IMR-90 (cell line): ENCODE measurements at regions not wholly inside any gene's neighbourhood (a gene's known extent, or its start where the extent isn't known, plus 50 kb on each side); places are given as distances from the start of the nearest gene placed in this dataset.

Source experiments
- ATAC-seq: fragments of 200-7000 bp; cut with Tn5 transposase; 2 replicates; pipeline ENCODE4 v1.9.1; 2020; ENCODE audit warnings: low read depth, mild to moderate bottlenecking, moderate library complexity
- BruUV-seq: library from RNA; stranded (reverse); fragments of 400-500 nt; replicated peaks from 2 replicates; lab custom pipeline; 2021; lab: Mats Ljungman, UMichigan
- CTCF ChIA-PET: fragments of 300-600 bp; formaldehyde crosslinking; extraction: SDS; loops from one replicate; lab custom pipeline; 2021; ENCODE audit warnings: antibody characterized with exemption; lab: Yijun Ruan, JAX
- POLR2A ChIA-PET: fragments of 300-600 bp; sonication (Branson Sonifier 250); formaldehyde crosslinking; loops from one replicate; lab custom pipeline; 2022; ENCODE audit warnings: antibody characterized with exemption; ENCODE audit not compliant: unreplicated experiment; lab: Charles Lee
- DNase-seq: peaks from one replicate; pipeline ENCODE4 v3.0.0; 2013
- H2AFZ ChIP-seq: replicated peaks from 2 replicates; pipeline ENCODE3; 2013; ENCODE audit warnings: low read length, mild to moderate bottlenecking; ENCODE audit not compliant: poor library complexity
- H2AK5ac ChIP-seq: 2 replicates; pipeline ENCODE4 v1.6.1; 2013; ENCODE audit warnings: low read depth, low read length, inconsistent platforms
- H2AK9ac ChIP-seq: replicated peaks from 2 replicates; pipeline ENCODE3; 2013; ENCODE audit warnings: mild to moderate bottlenecking, low read depth, low read length, moderate library complexity; ENCODE audit not compliant: poor library complexity
- H2BK120ac ChIP-seq: 2 replicates; pipeline ENCODE4 v1.6.1; 2013; ENCODE audit warnings: low read depth, low read length, inconsistent platforms
- H2BK15ac ChIP-seq: 3 replicates; pipeline ENCODE4 v1.6.1; 2013; ENCODE audit warnings: low read depth, low read length, inconsistent platforms
- H2BK20ac ChIP-seq: 2 replicates; pipeline ENCODE4 v1.6.1; 2013; ENCODE audit warnings: low read depth, mild to moderate bottlenecking, inconsistent platforms, low read length, moderate library complexity
- H2BK5ac ChIP-seq: 2 replicates; pipeline ENCODE4 v1.6.1; 2013; ENCODE audit warnings: mild to moderate bottlenecking, low read depth, low read length, inconsistent platforms; ENCODE audit not compliant: poor library complexity, severe bottlenecking
- H3K14ac ChIP-seq: replicated peaks from 2 replicates; pipeline ENCODE4 v1.6.1; 2013; ENCODE audit warnings: low read depth, low read length, inconsistent platforms
- H3K18ac ChIP-seq: 2 replicates; pipeline ENCODE4 v1.6.1; 2013; ENCODE audit warnings: low read depth, low read length, control low read depth
- H3K23ac ChIP-seq: 2 replicates; pipeline ENCODE4 v1.6.1; 2013; ENCODE audit warnings: low read depth, low read length, inconsistent platforms
- H3K27ac ChIP-seq: 2 replicates; pipeline ENCODE4 v1.5.1; 2013; ENCODE audit warnings: mild to moderate bottlenecking, control low read depth, low read length; ENCODE audit not compliant: insufficient read depth
- H3K27me3 ChIP-seq: 2 replicates; pipeline ENCODE4 v1.6.1; 2013; ENCODE audit warnings: low read length; ENCODE audit not compliant: control insufficient read depth, insufficient read depth
- H3K36me3 ChIP-seq: 2 replicates; pipeline ENCODE4 v1.6.1; 2013; ENCODE audit warnings: low read length, mixed read lengths; ENCODE audit not compliant: control insufficient read depth, insufficient read depth
- H3K4ac ChIP-seq: 2 replicates; pipeline ENCODE4 v1.6.1; 2013; ENCODE audit warnings: low read depth, low read length, inconsistent platforms
- H3K4me1 ChIP-seq: 2 replicates; pipeline ENCODE4 v1.6.1; 2013; ENCODE audit warnings: low read length, mixed read lengths; ENCODE audit not compliant: control insufficient read depth, insufficient read depth
- H3K4me2 ChIP-seq: 2 replicates; pipeline ENCODE4 v1.6.1; 2013; ENCODE audit warnings: low read depth, mild to moderate bottlenecking, control low read depth, low read length, moderate library complexity
- H3K4me3 ChIP-seq: 2 replicates; pipeline ENCODE4 v1.5.1; 2013; ENCODE audit warnings: low read depth, mild to moderate bottlenecking, control low read depth, low read length, moderate library complexity; ENCODE audit not compliant: insufficient read depth
- H3K56ac ChIP-seq: 2 replicates; pipeline ENCODE4 v1.6.1; 2013; ENCODE audit warnings: low read length, inconsistent platforms; ENCODE audit not compliant: insufficient read depth; ENCODE audit errors: extremely low read depth
- H3K79me1 ChIP-seq, 2 experiments: 2 replicates each; pipeline ENCODE4 v1.6.1; 2013; ENCODE audit warnings: low read length in 2 of 2, inconsistent platforms in 1 of 2, low read depth in 1 of 2
- H3K9ac ChIP-seq: 2 replicates; pipeline ENCODE4 v1.6.1; 2013; ENCODE audit warnings: low read depth, low read length, control low read depth
- H3K9me1 ChIP-seq: 2 replicates; pipeline ENCODE4 v1.6.1; 2013; ENCODE audit warnings: low read length, inconsistent platforms; ENCODE audit not compliant: insufficient read depth
- H3K9me3 ChIP-seq: 2 replicates; pipeline ENCODE4 v1.6.1; 2013; ENCODE audit warnings: low read length; ENCODE audit not compliant: control insufficient read depth, insufficient read depth
- H4K20me1 ChIP-seq: 2 replicates; pipeline ENCODE4 v1.6.1; 2013; ENCODE audit warnings: low read length, inconsistent platforms; ENCODE audit not compliant: insufficient read depth
- H4K5ac ChIP-seq: 2 replicates; pipeline ENCODE4 v1.6.1; 2013; ENCODE audit warnings: mild to moderate bottlenecking, low read depth, low read length, control low read depth
- H4K8ac ChIP-seq, 2 experiments: 2 replicates each; pipeline ENCODE4 v1.6.1; 2013; ENCODE audit warnings: low read depth in 2 of 2, low read length in 2 of 2, control low read depth in 1 of 2, inconsistent platforms in 1 of 2
- H4K91ac ChIP-seq: 2 replicates; pipeline ENCODE4 v1.6.1; 2013; ENCODE audit warnings: low read depth, low read length, inconsistent platforms; ENCODE audit not compliant: insufficient read depth
- BHLHE40 ChIP-seq: fragments of 150-350 bp; IDR thresholded peaks from 2 replicates; pipeline ENCODE4 v1.6.1; 2016; ENCODE audit warnings: mild to moderate bottlenecking, low read depth, low read length
- CEBPB ChIP-seq: IDR thresholded peaks from 2 replicates; pipeline ENCODE4 v1.6.1; 2012; ENCODE audit warnings: low read depth, low read length, improper control_type of control experiment
- CHD1 ChIP-seq: IDR thresholded peaks from 2 replicates; pipeline ENCODE4 v1.6.1; 2012; ENCODE audit warnings: low read depth, low read length, improper control_type of control experiment
- CTCF ChIP-seq: conservative IDR thresholded peaks from 2 replicates; pipeline ENCODE4 v1.5.1; 2012; ENCODE audit warnings: mild to moderate bottlenecking, low read depth, low read length, improper control_type of control experiment
- ELK1 ChIP-seq: fragments of 150-350 bp; IDR thresholded peaks from 2 replicates; pipeline ENCODE4 v1.6.1; 2016; ENCODE audit warnings: low read depth, mild to moderate bottlenecking, low read length, moderate library complexity, borderline replicate concordance
- FOS ChIP-seq: fragments of 150-350 bp; IDR thresholded peaks from 2 replicates; pipeline ENCODE4 v1.6.1; 2016; ENCODE audit warnings: low read depth, low read length
- MAFK ChIP-seq: IDR thresholded peaks from 2 replicates; pipeline ENCODE4 v1.6.1; 2012; ENCODE audit warnings: low read depth, low read length, improper control_type of control experiment
- MAZ ChIP-seq: IDR thresholded peaks from 2 replicates; pipeline ENCODE4 v1.6.1; 2012; ENCODE audit warnings: low read depth, mild to moderate bottlenecking, low read length, improper control_type of control experiment, moderate library complexity, borderline replicate concordance
- MXI1 ChIP-seq: IDR thresholded peaks from 2 replicates; pipeline ENCODE4 v1.6.1; 2012; ENCODE audit warnings: low read depth, mild to moderate bottlenecking, low read length, moderate library complexity, borderline replicate concordance
- NFE2L2 ChIP-seq: fragments of 150-350 bp; IDR thresholded peaks from 2 replicates; pipeline ENCODE4 v1.6.1; 2016; ENCODE audit warnings: low read depth, mild to moderate bottlenecking, low read length
- POLR2A ChIP-seq: IDR thresholded peaks from 2 replicates; pipeline ENCODE4 v1.6.1; 2012; ENCODE audit warnings: mild to moderate bottlenecking, low read depth, low read length
- RAD21 ChIP-seq: IDR thresholded peaks from 2 replicates; pipeline ENCODE4 v1.6.1; 2012; ENCODE audit warnings: low read length, improper control_type of control experiment
- RCOR1 ChIP-seq: IDR thresholded peaks from 2 replicates; pipeline ENCODE4 v1.6.1; 2012; ENCODE audit warnings: mild to moderate bottlenecking, low read length, improper control_type of control experiment; ENCODE audit not compliant: insufficient replicate concordance
- RFX5 ChIP-seq: IDR thresholded peaks from 2 replicates; pipeline ENCODE4 v1.8.0; 2012; ENCODE audit warnings: low read depth, mild to moderate bottlenecking, low read length, moderate library complexity
- SMC3 ChIP-seq: fragments of 150-350 bp; IDR thresholded peaks from 2 replicates; pipeline ENCODE4 v1.6.1; 2016; ENCODE audit warnings: low read depth, mild to moderate bottlenecking, antibody characterized with exemption, low read length, moderate library complexity
- USF2 ChIP-seq: fragments of 150-350 bp; IDR thresholded peaks from 2 replicates; pipeline ENCODE4 v1.6.1; 2017; ENCODE audit warnings: mild to moderate bottlenecking, antibody characterized with exemption, low read length, low read depth
- WGBS, 2 experiments: methylation state at CpG; one replicate each; pipeline versions ENCODE4 v1.1.5 to v1.1.7; 2013; ENCODE audit warnings: missing lambda C conversion rate in 2 of 2; ENCODE audit not compliant: insufficient read length in 1 of 2; ENCODE audit errors: extremely low coverage in 2 of 2; 5-methylcytosine and 5-hydroxymethylcytosine counted together
- dilution Hi-C: fragments of 300-500 bp; cut with HindIII; formaldehyde crosslinking; loops from one replicate; pipeline ENCODE4 v1.14.3; 2018; ENCODE audit warnings: low sequenced_read_pairs; ENCODE audit not compliant: unreplicated experiment
- in situ Hi-C: fragments of 300-500 bp; cut with MboI; formaldehyde crosslinking; loops from 3 replicates; pipeline ENCODE4 v1.14.3; 2019; ENCODE audit warnings: low sequenced_read_pairs, inconsistent platforms, mixed read lengths
- intact Hi-C: fragments of 100-400 bp; cut with micrococcal nuclease; formaldehyde crosslinking; loops from 2 replicates; pipeline ENCODE4 v1.10.0; 2022

- in situ Hi-C loops = no loop called here
Observed at GRCh38 chr5:58224221-58224620, 235.7 kb downstream of the PLK2 start.

More at GRCh38 chr5:58224221-58224620, 235.7 kb downstream of the PLK2 start:
- H3K4me2 ChIP-seq = no peak overlapping the region
- no peak overlapping the region for H3K14ac ChIP-seq
- peaks cover 3% of the 10 kb centered on the region; the same call in 1 of the 2 replicates for H3K9me1 ChIP-seq
- H2AK5ac ChIP-seq = no peak overlapping the region
- no peaks in the 10 kb centered on the region for H3K27me3 ChIP-seq
- no peak overlapping the region for H3K9ac ChIP-seq
- H4K20me1 ChIP-seq = no peaks in the 10 kb centered on the region
- H2BK15ac ChIP-seq = no peak overlapping the region
- H3K23ac ChIP-seq = no peak overlapping the region
- H3K4ac ChIP-seq = no peak overlapping the region
- ChIA-PET CTCF (no interaction called here), POLR2A (no interaction called here)
- dilution Hi-C loops = no loop called here
- no peak overlapping the region for H3K18ac ChIP-seq
- H2AK9ac ChIP-seq = no peak overlapping the region
- no peak overlapping the region for H3K27ac ChIP-seq
- no peaks in the 10 kb centered on the region for H3K9me3 ChIP-seq
- H4K8ac ChIP-seq = no peak overlapping the region
- no peak overlapping the region for H2AFZ ChIP-seq
- TF ChIP-seq MXI1 (no peak), CEBPB (no peak), MAFK (no peak), ELK1 (no peak), FOS (no peak), RFX5 (no peak), CHD1 (no peak), POLR2A (no peak), RAD21 (no peak), BHLHE40 (no peak), RCOR1 (no peak), USF2 (no peak), SMC3 (no peak), CTCF (no peak), NFE2L2 (no peak), MAZ (no peak)
- DNase-seq = no peak
- WGBS, 2 experiments = no CpG with 5 or more reads among the region's 4 CpGs
- H2BK20ac ChIP-seq = no peak overlapping the region
- H3K56ac ChIP-seq = no peak overlapping the region
- intact Hi-C loops = no loop called here
- H3K4me1 ChIP-seq = peaks cover 2% of the 10 kb centered on the region; the same call in 1 of the 2 replicates
- no peak overlapping the region for H4K5ac ChIP-seq
- no peak for ATAC-seq
- no peak overlapping the region for H2BK5ac ChIP-seq
- H2BK120ac ChIP-seq = no peak overlapping the region
- no peaks in the 10 kb centered on the region for H3K36me3 ChIP-seq
- H4K91ac ChIP-seq = no peak overlapping the region
- no peak overlapping the region for H3K4me3 ChIP-seq
- no peaks in the 10 kb centered on the region for H3K79me1 ChIP-seq
- BruUV-seq = no TSS peak
